Gastroesophageal sphincter (tissue), 4 donors: ENCODE measurements at regions not wholly inside any gene's neighbourhood (a gene's known extent, or its start where the extent isn't known, plus 50 kb on each side); places are given as distances from the start of the nearest gene placed in this dataset.

Experiments used
- ATAC-seq: fragments of 150-250 bp; one replicate; pipeline ENCODE4 v1.9.1; 2016; ENCODE audit warnings: mild to moderate bottlenecking, moderate library complexity
- H3K27ac ChIP-seq, 4 donors: fragments of 200-600 bp; sonication (generic) in 3 of 4; 1 replicate in 3 of 4; 2 replicates in 1 of 4; pipeline ENCODE4 v1.5.1; 2016 to 2019
- H3K27me3 ChIP-seq: fragments of 200-600 bp; sonication (generic); one replicate; pipeline ENCODE4 v1.5.1; 2019
- H3K36me3 ChIP-seq, 2 donors: fragments of 200-600 bp; sonication (generic); one replicate each; pipeline ENCODE4 v1.5.1; 2019; ENCODE audit warnings: control low read depth in 1 of 2
- H3K4me1 ChIP-seq, 3 donors: fragments of 200-600 bp; sonication (generic); 1 replicate in 2 of 3; 2 replicates in 1 of 3; pipeline ENCODE4 v1.5.1; 2016 to 2019; ENCODE audit warnings: control low read depth in 2 of 3
- H3K4me3 ChIP-seq, 2 donors: fragments of 200-600 bp; sonication (generic); one replicate each; pipeline ENCODE4 v1.5.1; 2019; ENCODE audit warnings: mild to moderate bottlenecking in 1 of 2, moderate library complexity in 1 of 2
- H3K9me3 ChIP-seq, 3 donors: fragments of 200-600 bp; sonication (generic); one replicate each; pipeline ENCODE4 v1.5.1; 2017 to 2019; ENCODE audit warnings: control low read depth in 2 of 3
- CTCF ChIP-seq, 4 experiments: fragments of 200-600 bp in 2 of 4; fragments of 450-650 bp in 2 of 4; sonication (generic) in 1 of 4; IDR thresholded peaks; one replicate each; pipeline ENCODE4 v1.5.1; 2017 to 2019; ENCODE audit warnings: antibody characterized with exemption in 4 of 4, mild to moderate bottlenecking in 2 of 4, moderate library complexity in 2 of 4
- EP300 ChIP-seq: sonication (generic); formaldehyde crosslinking; IDR thresholded peaks from one replicate; pipeline ENCODE4 v1.6.1; 2017; ENCODE audit warnings: antibody characterized with exemption, mild to moderate bottlenecking
- POLR2A ChIP-seq, 2 donors: fragments of 450-650 bp; IDR thresholded peaks; one replicate each; pipeline ENCODE4 v1.6.1; 2017; ENCODE audit warnings: antibody characterized with exemption in 2 of 2, mild to moderate bottlenecking in 2 of 2, moderate library complexity in 1 of 2
- POLR2AphosphoS5 ChIP-seq: sonication (generic); formaldehyde crosslinking; IDR thresholded peaks from one replicate; pipeline ENCODE4 v1.6.1; 2017; ENCODE audit warnings: antibody characterized with exemption
- WGBS, 2 donors: methylation state at CpG; one replicate each; pipeline ENCODE4 v1.1.5; 2018; ENCODE audit warnings: low coverage in 1 of 2; 5-methylcytosine and 5-hydroxymethylcytosine counted together

- H3K27me3 ChIP-seq, result no peaks in the 10 kb centered on the region
- ATAC-seq, result no peak
- H3K9me3 ChIP-seq, result peaks cover 0 to 22% (median 0%) of the 10 kb centered on the region in 3 donors
- TF ChIP-seq CTCF (IDR thresholded peaks at IDR 0.05) (no peak), POLR2A (IDR thresholded peaks at IDR 0.05) (no peak), EP300 (no peak), POLR2AphosphoS5 (no peak)
- H3K4me1 ChIP-seq, result peaks cover 0 to 4% (median 0%) of the 10 kb centered on the region in 3 donors
- H3K4me3 ChIP-seq, result no peak overlapping the region
- H3K36me3 ChIP-seq, result no peaks in the 10 kb centered on the region
- WGBS, 2 donors, result 87% methylated on average over 3 to 7 of the region's 7 CpGs
- H3K27ac ChIP-seq, result no peak overlapping the region
Measured at GRCh38 chr7:417973-418601, 101.6 kb downstream of the PDGFA start.

DNA sequence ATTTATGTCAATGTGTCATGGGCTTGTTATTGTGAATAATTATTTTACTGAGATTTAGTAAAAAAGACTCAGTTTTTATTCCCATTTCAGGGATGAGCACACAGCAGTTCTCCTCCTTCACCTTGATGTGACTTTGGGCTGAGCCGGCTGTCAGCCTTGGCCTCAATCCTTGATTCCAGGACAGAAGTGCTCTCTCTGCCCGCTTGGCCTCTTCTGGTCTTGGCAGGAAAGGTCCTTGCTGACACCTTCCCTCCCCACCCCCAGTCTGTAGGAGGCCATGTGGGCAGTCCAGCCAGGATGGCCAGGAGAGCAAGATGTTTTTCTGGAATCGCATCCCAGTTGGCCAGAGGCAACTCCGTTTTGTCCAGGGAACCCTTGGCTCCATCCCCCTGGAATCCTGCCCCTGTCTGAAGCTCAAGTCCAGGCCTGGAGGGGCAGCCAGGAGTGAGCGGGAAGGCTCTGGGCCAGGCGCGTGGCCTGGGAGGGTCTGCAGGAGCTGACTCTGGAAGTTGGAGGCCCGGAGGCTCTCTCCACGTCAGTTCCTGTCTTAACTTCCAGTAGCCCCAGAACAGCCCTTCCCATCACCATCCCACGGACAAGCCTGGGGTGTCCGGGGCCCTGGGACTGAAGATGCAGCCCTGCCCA, 100.9 kb downstream of the PDGFA start:
- H3K36me3 ChIP-seq, result no peaks in the 10 kb centered on the region
- H3K27ac ChIP-seq, result no peak overlapping the region
- TF ChIP-seq POLR2AphosphoS5, result no peak
- H3K4me1 ChIP-seq, result peaks cover 0 to 4% (median 0%) of the 10 kb centered on the region in 3 donors
- 70% methylated on average over 2 of the region's 11 CpGs; no CpG with 5 or more reads in 1 of the 2 donors for WGBS, 2 donors
- no peak for ATAC-seq
- H3K27me3 ChIP-seq, result peaks cover 5% of the 10 kb centered on the region
- H3K4me3 ChIP-seq, result no peak overlapping the region
- H3K9me3 ChIP-seq, result peaks cover 0 to 22% (median 0%) of the 10 kb centered on the region in 3 donors

DNA sequence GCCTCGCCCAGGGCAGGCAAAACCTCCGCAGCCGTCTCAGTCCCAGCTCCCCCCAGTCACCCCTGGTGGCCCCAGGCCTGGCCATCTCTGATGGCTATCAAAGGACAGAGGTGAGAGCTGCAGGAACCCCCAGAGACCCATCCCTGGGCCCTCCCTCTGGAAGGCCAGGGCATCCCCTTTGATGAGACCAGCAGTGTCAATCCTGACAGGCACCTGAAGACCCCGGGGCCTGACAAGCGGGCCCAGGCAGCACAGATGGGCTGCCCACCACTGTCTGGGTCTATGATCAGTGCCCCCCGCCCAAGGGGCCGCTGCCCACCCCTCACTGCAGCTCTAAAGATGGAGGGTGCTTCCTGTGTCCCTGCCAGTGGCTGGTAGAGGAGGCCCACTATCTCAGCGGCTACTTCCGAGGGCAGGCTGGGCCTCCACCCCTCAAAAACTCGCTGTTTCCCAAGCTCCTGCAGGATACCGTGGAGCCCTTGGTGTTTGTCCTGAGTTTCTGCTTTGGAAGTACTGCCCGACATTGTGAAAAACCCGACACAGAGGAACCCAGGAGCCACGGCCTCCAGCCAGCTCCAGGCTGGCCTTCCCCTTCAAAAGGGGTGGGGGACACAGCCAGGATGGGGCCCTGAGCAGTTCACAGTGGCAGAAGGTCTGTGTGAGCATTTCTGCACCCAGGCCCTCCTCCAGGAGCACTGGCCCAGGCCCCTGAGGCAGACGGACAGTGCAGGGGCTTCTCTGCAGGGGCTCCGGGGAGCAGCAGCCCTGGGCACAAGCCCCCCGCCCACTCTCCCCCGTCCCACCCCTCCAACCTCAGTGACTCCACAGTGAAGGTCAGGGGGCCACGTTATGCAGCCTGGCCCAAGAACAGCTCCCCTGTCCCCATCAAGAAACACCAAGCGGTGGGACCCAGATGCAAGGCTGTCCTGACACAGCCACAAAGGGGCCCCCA, 99.2 kb downstream of the PDGFA start:
- ATAC-seq, result no peak
- peaks cover 5% of the 10 kb centered on the region for H3K27me3 ChIP-seq
- H3K4me3 ChIP-seq, result no peak overlapping the region
- no peak overlapping the region for H3K27ac ChIP-seq
- no peaks in the 10 kb centered on the region for H3K36me3 ChIP-seq
- no CpG with 5 or more reads among the region's 20 CpGs for WGBS, 2 donors
- peaks cover 0 to 16% (median 0%) of the 10 kb centered on the region in 3 donors for H3K4me1 ChIP-seq
- peaks cover 0 to 22% (median 0%) of the 10 kb centered on the region in 3 donors for H3K9me3 ChIP-seq
- TF ChIP-seq POLR2A (IDR thresholded peaks at IDR 0.05) (no peak), EP300 (no peak), POLR2AphosphoS5 (no peak), CTCF (IDR thresholded peaks at IDR 0.05) (no peak)

- no peak for ATAC-seq
- 66 to 73% methylated on average over 7 to 33 of the region's 57 CpGs for WGBS, 2 donors
Measured at GRCh38 chr7:421136-421991, 98.3 kb downstream of the PDGFA start.

More at GRCh38 chr7:421136-421991, 98.3 kb downstream of the PDGFA start:
- Histone ChIP-seq H3K27ac (no peak overlapping the region), H3K9me3 (peaks cover 0 to 22% (median 0%) of the 10 kb centered on the region in 3 donors), H3K36me3 (no peaks in the 10 kb centered on the region), H3K4me3 (no peak overlapping the region), H3K27me3 (peaks cover 5% of the 10 kb centered on the region), H3K4me1 (peaks cover 0 to 23% (median 0%) of the 10 kb centered on the region in 3 donors)
- TF ChIP-seq EP300, result no peak
- TF ChIP-seq CTCF (IDR thresholded peaks at IDR 0.05), result no peak
- no peak for TF ChIP-seq POLR2AphosphoS5
- TF ChIP-seq POLR2A (IDR thresholded peaks at IDR 0.05), result no peak
